Parathyroid adenoma (tissue), 2 donors: ENCODE measurements at regions not wholly inside any gene's neighbourhood (a gene's known extent, or its start where the extent isn't known, plus 50 kb on each side); places are given as distances from the start of the nearest gene placed in this dataset.

Source experiments
- H2AFZ ChIP-seq: fragments of 300-600 bp; sonication (generic); one replicate; pipeline ENCODE4 v1.7.0; 2017; ENCODE audit warnings: antibody characterized with exemption, mild to moderate bottlenecking
- H3K27ac ChIP-seq: fragments of 300-600 bp; sonication (generic); one replicate; pipeline ENCODE4 v1.7.0; 2017
- H3K27me3 ChIP-seq: fragments of 300-600 bp; sonication (generic); one replicate; pipeline ENCODE4 v1.7.0; 2017; ENCODE audit warnings: low read length; ENCODE audit not compliant: control insufficient read depth, insufficient read depth
- H3K36me3 ChIP-seq: fragments of 300-600 bp; sonication (generic); one replicate; pipeline ENCODE4 v1.7.0; 2017; ENCODE audit warnings: low read length; ENCODE audit not compliant: control insufficient read depth, insufficient read depth
- H3K4me1 ChIP-seq: fragments of 300-600 bp; sonication (generic); one replicate; pipeline ENCODE4 v1.7.0; 2017; ENCODE audit warnings: control low read depth
- H3K4me2 ChIP-seq: fragments of 300-600 bp; sonication (generic); one replicate; pipeline ENCODE4 v1.7.0; 2017; ENCODE audit warnings: low read length
- H3K4me3 ChIP-seq: fragments of 300-600 bp; sonication (generic); one replicate; pipeline ENCODE4 v1.7.0; 2017; ENCODE audit warnings: low read depth, low read length
- H3K79me2 ChIP-seq: fragments of 300-600 bp; sonication (generic); one replicate; pipeline ENCODE4 v1.7.0; 2017; ENCODE audit warnings: control low read depth
- H3K9ac ChIP-seq: fragments of 300-600 bp; sonication (generic); one replicate; pipeline ENCODE4 v1.7.0; 2017; ENCODE audit warnings: mild to moderate bottlenecking
- H3K9me3 ChIP-seq: fragments of 300-600 bp; sonication (generic); one replicate; pipeline ENCODE4 v1.7.0; 2017; ENCODE audit warnings: low read length; ENCODE audit not compliant: control insufficient read depth
- CTCF ChIP-seq: fragments of 300-600 bp; sonication (generic); IDR thresholded peaks from one replicate; pipeline ENCODE4 v1.7.0; 2017; ENCODE audit warnings: antibody characterized with exemption, mild to moderate bottlenecking
- donor health status: primary hyperparathyroidism.

GRCh38 chr16:82384949-82385348, 214.9 kb upstream of the MPHOSPH6 start:
- no peak overlapping the region for H3K27ac ChIP-seq
- no peaks in the 10 kb centered on the region for H3K27me3 ChIP-seq
- H3K36me3 ChIP-seq = no peaks in the 10 kb centered on the region
- H2AFZ ChIP-seq = no peak overlapping the region
- no peaks in the 10 kb centered on the region for H3K9me3 ChIP-seq
- H3K4me3 ChIP-seq = no peak overlapping the region
- H3K4me1 ChIP-seq = no peaks in the 10 kb centered on the region
- no peak overlapping the region for H3K9ac ChIP-seq
- TF ChIP-seq CTCF = no peak
- no peak overlapping the region for H3K4me2 ChIP-seq
- H3K79me2 ChIP-seq = no peaks in the 10 kb centered on the region

- Histone ChIP-seq H3K36me3 (no peaks in the 10 kb centered on the region), H3K27me3 (no peaks in the 10 kb centered on the region), H2AFZ (no peak overlapping the region), H3K79me2 (no peaks in the 10 kb centered on the region), H3K9me3 (no peaks in the 10 kb centered on the region), H3K9ac (no peak overlapping the region), H3K4me3 (no peak overlapping the region), H3K27ac (no peak overlapping the region), H3K4me1 (no peaks in the 10 kb centered on the region), H3K4me2 (no peak overlapping the region)
- TF ChIP-seq CTCF = no peak
These were observed 214.0 kb upstream of the MPHOSPH6 start for GRCh38 chr16:82384017-82384416.

GRCh38 chr16:82382521-82382920, 212.5 kb upstream of the MPHOSPH6 start:
- H3K9me3 ChIP-seq = no peaks in the 10 kb centered on the region
- no peak overlapping the region for H2AFZ ChIP-seq
- H3K4me3 ChIP-seq = no peak overlapping the region
- no peak overlapping the region for H3K9ac ChIP-seq
- H3K79me2 ChIP-seq = no peaks in the 10 kb centered on the region
- no peaks in the 10 kb centered on the region for H3K4me1 ChIP-seq
- no peak for TF ChIP-seq CTCF
- no peak overlapping the region for H3K4me2 ChIP-seq
- no peak overlapping the region for H3K27ac ChIP-seq
- no peaks in the 10 kb centered on the region for H3K27me3 ChIP-seq
- H3K36me3 ChIP-seq = no peaks in the 10 kb centered on the region

- H3K27ac ChIP-seq = no peak overlapping the region
- no peak overlapping the region for H3K9ac ChIP-seq
- no peaks in the 10 kb centered on the region for H3K79me2 ChIP-seq
- H3K36me3 ChIP-seq = no peaks in the 10 kb centered on the region
- no peak for TF ChIP-seq CTCF
- H3K9me3 ChIP-seq = no peaks in the 10 kb centered on the region
- H3K4me2 ChIP-seq = no peak overlapping the region
- no peak overlapping the region for H3K4me3 ChIP-seq
- no peaks in the 10 kb centered on the region for H3K27me3 ChIP-seq
- H3K4me1 ChIP-seq = no peaks in the 10 kb centered on the region
- no peak overlapping the region for H2AFZ ChIP-seq
These were observed 209.5 kb upstream of the MPHOSPH6 start for GRCh38 chr16:82379551-82379950.

DNA sequence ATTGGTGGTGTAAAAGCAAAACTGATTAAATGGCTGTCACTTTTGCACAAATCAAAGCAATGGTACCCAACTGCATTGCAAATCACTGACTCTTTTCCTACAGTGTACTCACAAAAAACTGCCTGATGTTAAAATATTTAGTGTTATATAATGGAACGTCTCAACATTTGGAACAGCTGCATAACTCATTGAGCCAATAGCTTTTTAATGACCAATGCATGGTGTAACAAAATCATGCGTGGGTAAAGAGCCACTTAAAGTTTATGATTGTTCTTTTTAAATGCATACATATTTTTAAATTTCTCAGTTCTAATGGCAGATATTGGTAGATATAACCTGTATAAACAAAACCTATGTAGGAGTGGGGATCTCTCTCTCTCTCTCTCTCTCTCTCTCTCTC, 204.0 kb upstream of the MPHOSPH6 start:
- Histone ChIP-seq H2AFZ (no peak overlapping the region), H3K4me2 (no peak overlapping the region), H3K27ac (no peak overlapping the region), H3K9ac (no peak overlapping the region), H3K4me1 (no peaks in the 10 kb centered on the region), H3K79me2 (no peaks in the 10 kb centered on the region), H3K4me3 (no peak overlapping the region), H3K27me3 (no peaks in the 10 kb centered on the region), H3K9me3 (no peaks in the 10 kb centered on the region), H3K36me3 (no peaks in the 10 kb centered on the region)
- no peak for TF ChIP-seq CTCF
